Adipocyte (in vitro differentiated cells): ENCODE measurements at regions not wholly inside any gene's neighbourhood (a gene's known extent, or its start where the extent isn't known, plus 50 kb on each side); places are given as distances from the start of the nearest gene placed in this dataset.

ENCODE experiments used
- DNase-seq: peaks from one replicate; pipeline ENCODE4 v3.0.0-alpha.2; 2015; ENCODE audit warnings: low read depth
- H3K27me3 ChIP-seq: replicated peaks from 2 replicates; pipeline ENCODE4 v1.7.0; 2013; ENCODE audit warnings: mild to moderate bottlenecking, low read length, moderate library complexity; ENCODE audit not compliant: control insufficient read depth, insufficient read depth
- H3K36me3 ChIP-seq: 2 replicates; pipeline ENCODE4 v1.7.0; 2013; ENCODE audit warnings: low read length, mild to moderate bottlenecking, moderate library complexity; ENCODE audit not compliant: control insufficient read depth, insufficient read depth, severe bottlenecking
- H3K4me1 ChIP-seq: 2 replicates; pipeline ENCODE4 v1.7.0; 2013; ENCODE audit warnings: mild to moderate bottlenecking, low read length, moderate library complexity; ENCODE audit not compliant: control insufficient read depth, insufficient read depth
- H3K4me3 ChIP-seq: 2 replicates; pipeline ENCODE4 v1.7.0; 2013; ENCODE audit warnings: mild to moderate bottlenecking, low read length, moderate library complexity
- H3K9ac ChIP-seq: 2 replicates; pipeline ENCODE4 v1.7.0; 2013; ENCODE audit warnings: mild to moderate bottlenecking, low read length, moderate library complexity
- H3K9me3 ChIP-seq: 2 replicates; pipeline ENCODE4 v1.7.0; 2013; ENCODE audit warnings: mild to moderate bottlenecking, low read length, moderate library complexity; ENCODE audit not compliant: control insufficient read depth

DNA sequence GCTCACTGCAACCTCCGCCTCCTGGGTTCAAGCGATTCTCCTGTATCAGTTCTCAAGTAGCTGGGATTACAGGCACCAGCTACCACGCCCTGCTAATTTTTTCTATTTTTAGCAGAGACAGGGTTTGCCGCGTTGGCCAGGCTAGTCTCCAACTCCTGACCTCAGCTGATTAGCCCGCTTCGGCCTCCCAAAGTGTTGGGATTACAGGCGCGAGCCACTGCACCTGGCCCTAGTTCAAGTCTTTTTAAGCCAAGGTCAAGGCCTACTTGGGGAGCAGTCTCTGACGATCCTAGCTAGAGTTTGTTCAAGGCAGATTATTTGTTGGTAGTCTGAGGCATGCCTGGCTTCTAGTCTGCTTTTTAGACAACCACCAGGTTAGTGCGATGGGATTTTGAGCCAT is 709.5 kb upstream of the COBL start:
- no peak overlapping the region for H3K4me3 ChIP-seq
- no peak for DNase-seq
- H3K9ac ChIP-seq = no peak overlapping the region
- no peaks in the 10 kb centered on the region for H3K9me3 ChIP-seq
- no peaks in the 10 kb centered on the region for H3K36me3 ChIP-seq
- H3K4me1 ChIP-seq = peaks cover 4% of the 10 kb centered on the region
- H3K27me3 ChIP-seq = no peaks in the 10 kb centered on the region

- H3K9me3 ChIP-seq = no peaks in the 10 kb centered on the region
- no peaks in the 10 kb centered on the region for H3K36me3 ChIP-seq
- H3K27me3 ChIP-seq = no peaks in the 10 kb centered on the region
- no peak for DNase-seq
- H3K4me1 ChIP-seq = no peaks in the 10 kb centered on the region
- H3K9ac ChIP-seq = no peak overlapping the region
- H3K4me3 ChIP-seq = no peak overlapping the region
Measured at GRCh38 chr7:52021343-52021742, 704.7 kb upstream of the COBL start.

GRCh38 chr7:52018680-52019054 is 702.1 kb upstream of the COBL start:
- Histone ChIP-seq H3K9me3 (no peaks in the 10 kb centered on the region), H3K36me3 (no peaks in the 10 kb centered on the region), H3K4me3 (no peak overlapping the region), H3K4me1 (no peaks in the 10 kb centered on the region), H3K27me3 (no peaks in the 10 kb centered on the region), H3K9ac (no peak overlapping the region)
- no peak for DNase-seq

- DNase-seq = no peak
- no peaks in the 10 kb centered on the region for H3K27me3 ChIP-seq
- H3K4me3 ChIP-seq = no peak overlapping the region
- no peaks in the 10 kb centered on the region for H3K9me3 ChIP-seq
- H3K4me1 ChIP-seq = no peaks in the 10 kb centered on the region
- no peak overlapping the region for H3K9ac ChIP-seq
- no peaks in the 10 kb centered on the region for H3K36me3 ChIP-seq
Measured at GRCh38 chr7:52017802-52018679, 701.4 kb upstream of the COBL start.

DNA sequence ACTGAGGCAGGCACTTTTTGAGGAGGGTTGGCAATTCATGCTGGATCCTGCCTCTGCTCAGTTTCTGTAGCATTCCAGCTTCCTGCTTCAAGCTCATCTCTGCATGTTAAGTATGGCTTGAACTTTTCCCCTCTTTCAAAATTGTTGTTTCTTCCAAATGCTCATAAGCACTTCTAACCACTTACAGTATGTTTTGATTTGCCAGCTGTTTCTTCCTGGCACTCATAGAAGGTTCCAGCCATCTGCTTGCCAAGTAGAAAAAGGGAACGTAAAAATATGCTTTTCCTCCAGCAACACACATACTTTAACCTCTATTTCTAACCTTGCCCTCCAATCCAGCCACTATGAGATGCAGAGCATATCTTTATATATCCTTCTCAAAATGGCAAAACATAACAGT is 692.6 kb upstream of the COBL start:
- Histone ChIP-seq H3K27me3 (no peaks in the 10 kb centered on the region), H3K9me3 (no peaks in the 10 kb centered on the region), H3K4me3 (no peak overlapping the region), H3K36me3 (no peaks in the 10 kb centered on the region), H3K9ac (no peak overlapping the region), H3K4me1 (peaks cover 10% of the 10 kb centered on the region)
- DNase-seq = no peak

DNA sequence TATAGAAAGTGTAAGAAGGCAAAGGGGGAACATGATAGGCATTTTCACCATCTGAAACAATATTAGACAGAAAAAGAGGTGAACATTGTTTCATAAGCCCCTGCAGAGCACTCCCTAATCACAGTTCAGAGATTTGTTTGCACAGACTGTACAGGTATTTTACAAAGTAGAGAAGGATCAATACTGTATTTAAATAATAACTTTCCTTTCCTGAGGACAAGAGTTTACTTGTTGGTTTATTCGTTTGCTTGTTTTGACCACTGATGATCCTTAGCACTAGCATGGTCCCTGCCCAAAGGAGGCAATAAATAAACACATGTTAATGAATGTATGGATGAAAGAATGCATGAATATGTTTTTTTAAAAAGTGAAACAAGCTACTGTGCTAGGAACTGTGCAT is 690.1 kb upstream of the COBL start:
- Histone ChIP-seq H3K4me3 (no peak overlapping the region), H3K4me1 (peaks cover 10% of the 10 kb centered on the region)

GRCh38 chr7:52005613-52006012 is 689.0 kb upstream of the COBL start:
- peaks cover 10% of the 10 kb centered on the region for H3K4me1 ChIP-seq
- H3K9me3 ChIP-seq = no peaks in the 10 kb centered on the region
- no peaks in the 10 kb centered on the region for H3K36me3 ChIP-seq
- DNase-seq = no peak
- H3K27me3 ChIP-seq = no peaks in the 10 kb centered on the region
- no peak overlapping the region for H3K4me3 ChIP-seq
- no peak overlapping the region for H3K9ac ChIP-seq

More for the DNA sequence above, 690.1 kb upstream of the COBL start:
- H3K27me3 ChIP-seq = no peaks in the 10 kb centered on the region
- DNase-seq = no peak
- no peaks in the 10 kb centered on the region for H3K9me3 ChIP-seq
- no peak overlapping the region for H3K9ac ChIP-seq
- no peaks in the 10 kb centered on the region for H3K36me3 ChIP-seq

DNA sequence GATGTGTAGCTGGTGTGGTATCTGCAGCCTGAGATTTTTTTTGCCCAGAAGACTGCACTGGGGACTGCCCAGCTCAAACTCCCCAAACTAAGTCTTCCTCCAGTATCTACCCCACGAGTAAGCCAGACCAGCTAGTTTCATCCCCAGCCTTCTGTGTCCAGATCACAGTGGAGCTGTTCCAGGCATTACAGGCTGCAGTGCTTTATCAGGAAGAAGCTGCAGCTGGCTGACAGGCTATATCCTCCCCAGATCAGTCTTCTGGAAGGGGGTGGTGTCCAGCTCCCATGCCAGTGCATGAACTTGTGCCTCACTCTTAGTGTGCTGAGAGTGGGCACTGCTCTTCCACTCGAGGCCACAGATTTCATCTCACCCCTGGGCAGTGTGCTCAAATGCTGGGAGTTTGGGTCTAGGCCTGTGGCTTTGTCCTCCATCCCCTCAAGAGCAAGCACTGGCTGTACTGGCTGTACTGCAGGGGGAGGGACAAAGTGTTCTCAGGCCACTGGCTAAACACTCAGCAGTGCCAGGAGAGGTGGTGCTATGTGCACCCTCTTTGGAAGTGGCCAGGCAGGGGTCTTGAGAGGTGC is 679.1 kb upstream of the COBL start:
- H3K4me3 ChIP-seq = no peak overlapping the region
- DNase-seq = no peak

GRCh38 chr7:51982653-51983052 is 666.0 kb upstream of the COBL start:
- no peak for DNase-seq
- Histone ChIP-seq H3K4me1 (no peaks in the 10 kb centered on the region), H3K4me3 (no peak overlapping the region), H3K36me3 (no peaks in the 10 kb centered on the region), H3K9ac (no peak overlapping the region), H3K27me3 (no peaks in the 10 kb centered on the region), H3K9me3 (no peaks in the 10 kb centered on the region)

More for the DNA sequence above, 679.1 kb upstream of the COBL start:
- no peaks in the 10 kb centered on the region for H3K27me3 ChIP-seq
- H3K4me1 ChIP-seq = no peaks in the 10 kb centered on the region
- no peaks in the 10 kb centered on the region for H3K36me3 ChIP-seq
- no peak overlapping the region for H3K9ac ChIP-seq
- H3K9me3 ChIP-seq = no peaks in the 10 kb centered on the region

GRCh38 chr7:51980812-51981211 is 664.2 kb upstream of the COBL start:
- Histone ChIP-seq H3K4me3 (no peak overlapping the region), H3K27me3 (no peaks in the 10 kb centered on the region), H3K9ac (no peak overlapping the region), H3K4me1 (no peaks in the 10 kb centered on the region), H3K9me3 (no peaks in the 10 kb centered on the region), H3K36me3 (no peaks in the 10 kb centered on the region)
- no peak for DNase-seq

- no peaks in the 10 kb centered on the region for H3K27me3 ChIP-seq
- no peak for DNase-seq
- no peak overlapping the region for H3K4me3 ChIP-seq
- H3K4me1 ChIP-seq = no peaks in the 10 kb centered on the region
- no peak overlapping the region for H3K9ac ChIP-seq
- H3K36me3 ChIP-seq = no peaks in the 10 kb centered on the region
- no peaks in the 10 kb centered on the region for H3K9me3 ChIP-seq
Measured at GRCh38 chr7:51980313-51980712, 663.7 kb upstream of the COBL start.
